Neural progenitor cell (in vitro differentiated cells): ENCODE measurements at regions not wholly inside any gene's neighbourhood (a gene's known extent, or its start where the extent isn't known, plus 50 kb on each side); places are given as distances from the start of the nearest gene placed in this dataset.
"Not testable (repeated sequence)": the region's sequence is repeated elsewhere in the genome, so short reads cannot be mapped to it uniquely, and the experiment has no call there.

Experiments
- DNase-seq: peaks from one replicate; pipeline ENCODE4 v3.0.0-alpha.2; 2016; ENCODE audit warnings: low spot score
- H2AFZ ChIP-seq: fragments of 200-600 bp; sonication (generic); replicated peaks from 2 replicates; pipeline ENCODE4 v1.6.1; 2016; ENCODE audit warnings: antibody characterized with exemption
- H3F3A ChIP-seq: fragments of 200-600 bp; sonication (generic); 2 replicates; pipeline ENCODE4 v1.6.1; 2016; ENCODE audit warnings: antibody characterized with exemption, low read depth
- H3K27ac ChIP-seq: fragments of 200-600 bp; sonication (generic); 2 replicates; pipeline ENCODE4 v1.5.1; 2016; ENCODE audit warnings: mild to moderate bottlenecking
- H3K27me3 ChIP-seq: fragments of 200-600 bp; sonication (generic); 2 replicates; pipeline ENCODE4 v1.6.1; 2016; ENCODE audit warnings: mild to moderate bottlenecking, moderate library complexity
- H3K36me3 ChIP-seq: fragments of 200-600 bp; sonication (generic); 2 replicates; pipeline ENCODE4 v1.5.1; 2016
- H3K4me1 ChIP-seq: fragments of 200-600 bp; sonication (generic); 2 replicates; pipeline ENCODE4 v1.6.1; 2016; ENCODE audit warnings: mixed run types
- H3K4me2 ChIP-seq: fragments of 200-600 bp; sonication (generic); 2 replicates; pipeline ENCODE4 v1.6.1; 2016
- H3K4me3 ChIP-seq: fragments of 200-600 bp; sonication (generic); 2 replicates; pipeline ENCODE4 v1.5.1; 2016
- H3K79me2 ChIP-seq: fragments of 200-600 bp; sonication (generic); 2 replicates; pipeline ENCODE4 v1.6.1; 2016; ENCODE audit warnings: low read depth
- H3K9ac ChIP-seq: fragments of 200-600 bp; sonication (generic); 2 replicates; pipeline ENCODE4 v1.6.1; 2016
- H3K9me3 ChIP-seq: fragments of 200-600 bp; sonication (generic); 2 replicates; pipeline ENCODE4 v1.5.1; 2016; ENCODE audit warnings: low read depth
- H4K20me1 ChIP-seq: fragments of 200-600 bp; sonication (generic); 2 replicates; pipeline ENCODE4 v1.6.1; 2016; ENCODE audit warnings: low read depth
- H3K27ac Mint-ChIP-seq: 3 replicates; pipeline ENCODE4 v1.8.0; 2021; ENCODE audit warnings: mixed read lengths
- H3K27me3 Mint-ChIP-seq: 2 replicates; pipeline ENCODE4 v1.8.0; 2022; ENCODE audit warnings: low read depth, mild to moderate bottlenecking, inconsistent platforms, moderate library complexity, mixed read lengths; ENCODE audit not compliant: insufficient read depth
- H3K36me3 Mint-ChIP-seq: 3 replicates; pipeline ENCODE4 v1.8.0; 2021; ENCODE audit warnings: mixed read lengths
- H3K4me1 Mint-ChIP-seq: 3 replicates; pipeline ENCODE4 v1.8.0; 2021; ENCODE audit warnings: mixed read lengths
- H3K4me3 Mint-ChIP-seq: 3 replicates; pipeline ENCODE4 v1.8.0; 2021; ENCODE audit warnings: mild to moderate bottlenecking, moderate library complexity, mixed read lengths
- H3K9me3 Mint-ChIP-seq: 3 replicates; pipeline ENCODE4 v1.8.0; 2020; ENCODE audit warnings: mixed read lengths

- H3K79me2 ChIP-seq, H3K27ac Mint-ChIP-seq, H3K27me3 Mint-ChIP-seq: not testable (repeated sequence)
Measured at GRCh38 chr15:85256009-85256997, 124.1 kb upstream of the AKAP13 start.

GRCh38 chr15:85258062-85258445 is 122.3 kb upstream of the AKAP13 start:
- H2AFZ ChIP-seq, H3K4me1 Mint-ChIP-seq, H3K36me3 ChIP-seq, H4K20me1 ChIP-seq, H3K4me2 ChIP-seq, H3K79me2 ChIP-seq, H3K27me3 Mint-ChIP-seq, H3K4me1 ChIP-seq, H3K9me3 ChIP-seq, H3K9me3 Mint-ChIP-seq, H3F3A ChIP-seq, H3K27me3 ChIP-seq, H3K9ac ChIP-seq, DNase-seq, H3K36me3 Mint-ChIP-seq, H3K4me3 Mint-ChIP-seq, H3K27ac ChIP-seq, H3K27ac Mint-ChIP-seq, H3K4me3 ChIP-seq: not testable (repeated sequence)

More at GRCh38 chr15:85256009-85256997, 124.1 kb upstream of the AKAP13 start:
- H3K4me3 Mint-ChIP-seq, H3K4me3 ChIP-seq, H4K20me1 ChIP-seq, H3K9me3 ChIP-seq, H3K27ac ChIP-seq, H3K36me3 Mint-ChIP-seq, H3K4me1 ChIP-seq, H3K4me2 ChIP-seq, H2AFZ ChIP-seq, H3K36me3 ChIP-seq, H3K27me3 ChIP-seq, H3F3A ChIP-seq, DNase-seq, H3K4me1 Mint-ChIP-seq, H3K9me3 Mint-ChIP-seq, H3K9ac ChIP-seq: not testable (repeated sequence)

GRCh38 chr15:85258559-85259209 is 121.7 kb upstream of the AKAP13 start:
- not testable (repeated sequence) for H3K4me1 ChIP-seq, H3K79me2 ChIP-seq, H3K9ac ChIP-seq, H3K4me2 ChIP-seq, H3K27ac ChIP-seq, H3F3A ChIP-seq, H3K36me3 ChIP-seq, H3K9me3 Mint-ChIP-seq, H3K9me3 ChIP-seq, H2AFZ ChIP-seq, DNase-seq, H3K4me3 Mint-ChIP-seq, H3K27me3 Mint-ChIP-seq, H3K36me3 Mint-ChIP-seq, H3K27ac Mint-ChIP-seq, H4K20me1 ChIP-seq, H3K27me3 ChIP-seq, H3K4me3 ChIP-seq, H3K4me1 Mint-ChIP-seq

GRCh38 chr15:85260526-85260925 is 119.9 kb upstream of the AKAP13 start:
- not testable (repeated sequence) for H3K36me3 Mint-ChIP-seq, H3K4me3 ChIP-seq, H3K9me3 ChIP-seq, H3K27ac Mint-ChIP-seq, H3K4me3 Mint-ChIP-seq, H3K36me3 ChIP-seq, H3K4me1 ChIP-seq, H3K27me3 ChIP-seq, H3K27me3 Mint-ChIP-seq, H4K20me1 ChIP-seq, H3K27ac ChIP-seq, H3K4me2 ChIP-seq, H3K9ac ChIP-seq, H3K4me1 Mint-ChIP-seq, DNase-seq, H3K9me3 Mint-ChIP-seq, H2AFZ ChIP-seq, H3F3A ChIP-seq, H3K79me2 ChIP-seq

GRCh38 chr15:85262461-85263055 is 117.8 kb upstream of the AKAP13 start:
- H3F3A ChIP-seq, H3K27ac Mint-ChIP-seq, H3K27me3 ChIP-seq, H3K36me3 ChIP-seq, DNase-seq, H3K9me3 Mint-ChIP-seq, H3K4me1 Mint-ChIP-seq, H3K36me3 Mint-ChIP-seq, H3K4me2 ChIP-seq, H3K9ac ChIP-seq, H3K4me3 ChIP-seq, H3K4me1 ChIP-seq, H3K27ac ChIP-seq, H3K79me2 ChIP-seq, H3K27me3 Mint-ChIP-seq, H2AFZ ChIP-seq, H4K20me1 ChIP-seq, H3K9me3 ChIP-seq, H3K4me3 Mint-ChIP-seq: not testable (repeated sequence)

- H3F3A ChIP-seq, H4K20me1 ChIP-seq, H3K79me2 ChIP-seq, H3K4me2 ChIP-seq, H2AFZ ChIP-seq, H3K36me3 Mint-ChIP-seq, H3K9me3 ChIP-seq, H3K4me1 ChIP-seq, H3K4me3 ChIP-seq, H3K27ac Mint-ChIP-seq, DNase-seq, H3K9ac ChIP-seq, H3K9me3 Mint-ChIP-seq, H3K4me1 Mint-ChIP-seq, H3K27ac ChIP-seq, H3K4me3 Mint-ChIP-seq, H3K27me3 ChIP-seq, H3K27me3 Mint-ChIP-seq, H3K36me3 ChIP-seq: not testable (repeated sequence)
Measured at GRCh38 chr15:85263842-85264440, 116.5 kb upstream of the AKAP13 start.

- not testable (repeated sequence) for H3K27me3 Mint-ChIP-seq, DNase-seq, H3K27ac Mint-ChIP-seq
Measured at GRCh38 chr15:85264614-85265190, 115.7 kb upstream of the AKAP13 start.

More at GRCh38 chr15:85264614-85265190, 115.7 kb upstream of the AKAP13 start:
- not testable (repeated sequence) for H3K9me3 ChIP-seq, H3K4me3 ChIP-seq, H3K4me1 ChIP-seq, H3K36me3 Mint-ChIP-seq, H3K4me1 Mint-ChIP-seq, H3F3A ChIP-seq, H4K20me1 ChIP-seq, H3K9me3 Mint-ChIP-seq, H3K4me2 ChIP-seq, H3K27ac ChIP-seq, H3K9ac ChIP-seq, H3K4me3 Mint-ChIP-seq, H3K27me3 ChIP-seq, H2AFZ ChIP-seq, H3K79me2 ChIP-seq, H3K36me3 ChIP-seq
